HG02938 (cell line): ENCODE measurements at regions not wholly inside any gene's neighbourhood (a gene's known extent, or its start where the extent isn't known, plus 50 kb on each side); places are given as distances from the start of the nearest gene placed in this dataset.
"Not testable (repeated sequence)": the region's sequence is repeated elsewhere in the genome, so short reads cannot be mapped to it uniquely, and the experiment has no call there.

Experiments used
- ATAC-seq: cut with Tn5 transposase; IDR thresholded peaks from one replicate; pipeline ENCODE4 v1.9.1; 2021; ENCODE audit warnings: mild to moderate bottlenecking, moderate library complexity; ENCODE audit not compliant: unreplicated experiment

- ATAC-seq: no peak
Measured at GRCh38 chr3:194939949-194940770, 254.5 kb downstream of the FAM43A start.

- no peak for ATAC-seq
Measured at GRCh38 chr3:194941360-194941955, 255.8 kb downstream of the FAM43A start.

GRCh38 chr3:194941956-194942511 lies 256.4 kb downstream of the FAM43A start:
- ATAC-seq: no peak

- ATAC-seq: no peak
Measured at GRCh38 chr3:194944526-194944925, 258.8 kb downstream of the FAM43A start.

- ATAC-seq: no peak
Measured at GRCh38 chr3:194945508-194945907, 259.8 kb downstream of the FAM43A start.

- no peak for ATAC-seq
Measured at GRCh38 chr3:194946091-194946490, 260.4 kb downstream of the FAM43A start.

GRCh38 chr3:194949592-194949991 lies 263.9 kb downstream of the FAM43A start:
- ATAC-seq: no peak

GRCh38 chr3:194950906-194951628 lies 265.4 kb downstream of the FAM43A start:
- no peak for ATAC-seq

GRCh38 chr3:194951629-194951920 lies 265.9 kb downstream of the FAM43A start:
- not testable (repeated sequence) for ATAC-seq

- no peak for ATAC-seq
Measured at GRCh38 chr3:194951931-194952582, 266.4 kb downstream of the FAM43A start.

- no peak for ATAC-seq
Measured at GRCh38 chr3:194952841-194953241, 267.2 kb downstream of the FAM43A start.

- no peak for ATAC-seq
Measured at GRCh38 chr3:194953291-194953690, 267.6 kb downstream of the FAM43A start.

- no peak for ATAC-seq
Measured at GRCh38 chr3:194955546-194955945, 269.9 kb downstream of the FAM43A start.

GRCh38 chr3:194955979-194956696 lies 270.5 kb downstream of the FAM43A start:
- ATAC-seq: no peak

GRCh38 chr3:194956697-194957396 lies 271.2 kb downstream of the FAM43A start:
- no peak for ATAC-seq

- ATAC-seq: no peak
Measured at GRCh38 chr3:194957743-194958240, 272.1 kb downstream of the FAM43A start.

- ATAC-seq: no peak
Measured at GRCh38 chr3:194959217-194959616, 273.5 kb downstream of the FAM43A start.

GRCh38 chr3:194959666-194960065 lies 274.0 kb downstream of the FAM43A start:
- ATAC-seq: not testable (repeated sequence)

GRCh38 chr3:194960446-194961032 lies 274.9 kb downstream of the FAM43A start:
- ATAC-seq: no peak
